GDM1 (cell line): ENCODE measurements at regions not wholly inside any gene's neighbourhood (a gene's known extent, or its start where the extent isn't known, plus 50 kb on each side); places are given as distances from the start of the nearest gene placed in this dataset.

ENCODE experiments used
- DNase-seq: peaks from one replicate; lab custom pipeline; 2025; lab: John Stamatoyannopoulos, UW

- DNase-seq: no peak
Measured at GRCh38 chr10:83037653-83038052, 1101.7 kb upstream of the GHITM start.

- no peak for DNase-seq
Measured at GRCh38 chr10:83038631-83039030, 1100.7 kb upstream of the GHITM start.

- no peak for DNase-seq
Measured at GRCh38 chr10:83045731-83046130, 1093.6 kb upstream of the GHITM start.

- no peak for DNase-seq
Measured at GRCh38 chr10:83050815-83051214, 1088.5 kb upstream of the GHITM start.

GRCh38 chr10:83062871-83063270, 1076.4 kb upstream of the GHITM start:
- no peak for DNase-seq

- no peak for DNase-seq
Measured at GRCh38 chr10:83073472-83073871, 1065.8 kb upstream of the GHITM start.

- no peak for DNase-seq
Measured at GRCh38 chr10:83075016-83075814, 1064.1 kb upstream of the GHITM start.

GRCh38 chr10:83075815-83076355, 1063.4 kb upstream of the GHITM start:
- no peak for DNase-seq

- DNase-seq: no peak
Measured at GRCh38 chr10:83076443-83076842, 1062.9 kb upstream of the GHITM start.

GRCh38 chr10:83078160-83078559, 1061.1 kb upstream of the GHITM start:
- DNase-seq: no peak

- DNase-seq: no peak
Measured at GRCh38 chr10:83078645-83079044, 1060.7 kb upstream of the GHITM start.

- no peak for DNase-seq
Measured at GRCh38 chr10:83083831-83084230, 1055.5 kb upstream of the GHITM start.

GRCh38 chr10:83089335-83089734, 1050.0 kb upstream of the GHITM start:
- DNase-seq: no peak

GRCh38 chr10:83104616-83105015, 1034.7 kb upstream of the GHITM start:
- DNase-seq: no peak

GRCh38 chr10:83108565-83109333, 1030.6 kb upstream of the GHITM start:
- no peak for DNase-seq

- DNase-seq: no peak
Measured at GRCh38 chr10:83119346-83119745, 1020.0 kb upstream of the GHITM start.

- DNase-seq: no peak
Measured at GRCh38 chr10:83122336-83122735, 1017.0 kb upstream of the GHITM start.

- DNase-seq: no peak
Measured at GRCh38 chr10:83127942-83128575, 1011.2 kb upstream of the GHITM start.

GRCh38 chr10:83140811-83141210, 998.5 kb upstream of the GHITM start:
- DNase-seq: no peak

GRCh38 chr10:83142074-83142563, 997.2 kb upstream of the GHITM start:
- no peak for DNase-seq

- no peak for DNase-seq
Measured at GRCh38 chr10:83144461-83144860, 994.8 kb upstream of the GHITM start.

GRCh38 chr10:83153714-83154113, 985.6 kb upstream of the GHITM start:
- DNase-seq: no peak
